Mononuclear cell (primary cell): ENCODE measurements at regions not wholly inside any gene's neighbourhood (a gene's known extent, or its start where the extent isn't known, plus 50 kb on each side); places are given as distances from the start of the nearest gene placed in this dataset.

Experiments
- H3K27me3 ChIP-seq: 2 replicates; pipeline ENCODE4 v1.6.0; 2011; ENCODE audit warnings: low read length, control low read depth; ENCODE audit not compliant: insufficient read depth
- H3K4me1 ChIP-seq: 2 replicates; pipeline ENCODE4 v1.5.1; 2011; ENCODE audit warnings: mild to moderate bottlenecking, low read length, control low read depth; ENCODE audit not compliant: insufficient read depth
- H3K4me3 ChIP-seq: 2 replicates; pipeline ENCODE4 v1.5.1; 2011; ENCODE audit warnings: mild to moderate bottlenecking, low read length, moderate library complexity
- H3K9me3 ChIP-seq: 2 replicates; pipeline ENCODE4 v1.5.1; 2011; ENCODE audit warnings: low read depth, mild to moderate bottlenecking, control low read depth, low read length

DNA sequence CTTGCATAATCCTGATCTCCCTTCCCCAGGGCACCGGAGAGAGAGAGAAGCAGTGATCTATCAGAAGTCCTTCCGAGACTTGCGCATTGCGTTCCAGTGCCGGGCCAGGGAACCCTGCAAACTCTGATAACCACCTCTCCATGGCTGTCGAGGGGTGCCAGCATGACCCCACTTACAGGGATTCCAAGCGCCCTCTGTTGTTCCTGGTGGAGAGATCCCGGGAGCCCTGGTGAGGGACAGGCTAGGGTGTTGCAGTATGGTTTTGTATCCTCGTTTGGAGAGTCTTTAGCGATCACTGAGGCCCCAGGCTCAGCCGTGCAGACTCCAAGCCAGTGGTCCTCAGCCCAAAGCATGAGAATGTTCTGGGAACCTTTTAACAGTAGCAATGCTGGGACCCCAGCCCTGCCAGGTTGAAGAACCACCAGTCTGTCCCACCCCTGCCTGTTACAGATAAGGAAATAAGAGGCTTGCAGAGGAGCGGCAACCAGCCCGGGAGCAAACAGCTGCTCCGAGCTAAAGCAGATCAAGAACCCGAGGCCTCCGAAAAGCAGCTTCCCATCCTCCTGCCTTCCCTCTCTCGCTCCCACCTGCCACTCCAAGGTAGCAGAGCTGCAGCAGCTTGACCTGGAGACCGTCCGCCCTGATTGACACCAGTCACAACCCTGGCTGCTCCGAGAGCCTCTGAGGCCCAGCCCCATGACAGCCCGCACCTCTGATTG is 150.3 kb upstream of the RPL38 start:
- no peak overlapping the region for H3K4me3 ChIP-seq
- no peaks in the 10 kb centered on the region for H3K4me1 ChIP-seq
- H3K27me3 ChIP-seq: no peaks in the 10 kb centered on the region
- no peaks in the 10 kb centered on the region for H3K9me3 ChIP-seq

DNA sequence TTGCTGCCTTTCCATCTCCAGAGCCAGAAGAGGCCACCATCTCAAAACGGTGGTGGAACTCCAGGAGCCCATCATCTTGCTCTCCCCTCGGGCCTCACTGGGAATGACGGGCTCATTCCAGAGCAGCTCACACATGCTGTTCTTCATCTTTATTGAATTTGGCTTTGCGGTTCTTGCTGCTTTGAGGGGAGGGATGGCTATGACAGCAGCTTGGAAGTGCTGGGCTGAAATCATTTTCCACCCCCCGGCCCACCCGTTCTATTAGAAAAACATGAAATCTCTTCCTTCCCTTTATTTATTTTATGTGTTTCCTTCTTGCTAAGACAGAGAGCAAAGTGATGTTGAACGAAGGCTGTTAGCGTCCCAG is 149.8 kb upstream of the RPL38 start:
- H3K4me1 ChIP-seq: no peaks in the 10 kb centered on the region
- H3K9me3 ChIP-seq: no peaks in the 10 kb centered on the region
- H3K27me3 ChIP-seq: no peaks in the 10 kb centered on the region
- H3K4me3 ChIP-seq: no peak overlapping the region

DNA sequence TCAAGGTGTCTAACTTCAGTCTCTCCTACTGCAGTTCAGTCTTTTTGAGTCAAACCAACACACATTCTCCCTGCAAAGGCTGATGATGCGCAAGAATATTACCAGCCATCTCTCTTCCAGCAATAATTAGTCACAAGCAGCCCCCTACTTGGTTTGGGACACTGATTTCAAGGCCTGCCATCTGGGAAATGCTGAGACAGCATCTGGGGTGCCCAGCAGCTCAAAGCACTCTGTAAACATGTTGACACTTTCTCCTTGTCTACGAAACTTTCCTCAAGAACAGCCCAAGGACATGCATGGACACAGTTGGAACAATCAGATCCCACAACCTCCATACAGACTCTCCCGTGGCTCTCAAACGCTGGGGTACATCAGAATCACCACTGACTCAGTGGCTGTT is 149.2 kb upstream of the RPL38 start:
- Histone ChIP-seq H3K4me3 (no peak overlapping the region), H3K4me1 (no peaks in the 10 kb centered on the region), H3K27me3 (no peaks in the 10 kb centered on the region)

DNA sequence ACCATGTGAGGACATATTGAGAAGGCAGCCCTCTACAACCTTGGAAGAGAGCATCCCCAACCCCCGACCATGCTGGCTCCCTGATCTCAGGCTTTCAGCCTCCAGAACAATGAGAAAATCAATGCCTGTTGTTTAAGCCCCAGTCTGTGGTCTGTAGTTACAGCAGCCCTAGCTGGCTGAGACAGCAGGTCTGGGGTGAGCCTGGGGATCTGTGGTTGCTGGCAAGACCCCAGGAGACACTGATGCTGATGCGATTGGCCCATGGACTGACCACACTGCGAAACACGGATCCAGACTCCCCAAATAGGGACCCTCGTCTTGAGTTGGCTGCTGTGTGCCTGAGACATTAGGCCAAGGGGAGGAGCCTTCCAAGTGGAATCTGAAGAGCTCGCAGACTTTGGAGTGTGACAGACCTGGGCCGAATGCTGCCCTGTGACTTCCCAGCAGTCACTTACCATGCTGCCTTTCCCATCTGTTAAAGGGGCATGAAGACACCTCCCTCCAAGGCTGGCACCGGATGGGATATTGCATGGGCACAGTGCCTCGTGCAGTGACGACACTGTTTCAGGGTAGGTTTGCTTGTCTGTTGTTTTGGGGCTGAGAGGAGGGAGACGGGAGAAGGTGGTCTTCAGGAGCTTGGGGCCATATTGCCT is 147.8 kb upstream of the RPL38 start:
- Histone ChIP-seq H3K9me3 (no peaks in the 10 kb centered on the region), H3K27me3 (no peaks in the 10 kb centered on the region), H3K4me3 (no peak overlapping the region), H3K4me1 (no peaks in the 10 kb centered on the region)

More for the DNA sequence above, 149.2 kb upstream of the RPL38 start:
- H3K9me3 ChIP-seq: no peaks in the 10 kb centered on the region

DNA sequence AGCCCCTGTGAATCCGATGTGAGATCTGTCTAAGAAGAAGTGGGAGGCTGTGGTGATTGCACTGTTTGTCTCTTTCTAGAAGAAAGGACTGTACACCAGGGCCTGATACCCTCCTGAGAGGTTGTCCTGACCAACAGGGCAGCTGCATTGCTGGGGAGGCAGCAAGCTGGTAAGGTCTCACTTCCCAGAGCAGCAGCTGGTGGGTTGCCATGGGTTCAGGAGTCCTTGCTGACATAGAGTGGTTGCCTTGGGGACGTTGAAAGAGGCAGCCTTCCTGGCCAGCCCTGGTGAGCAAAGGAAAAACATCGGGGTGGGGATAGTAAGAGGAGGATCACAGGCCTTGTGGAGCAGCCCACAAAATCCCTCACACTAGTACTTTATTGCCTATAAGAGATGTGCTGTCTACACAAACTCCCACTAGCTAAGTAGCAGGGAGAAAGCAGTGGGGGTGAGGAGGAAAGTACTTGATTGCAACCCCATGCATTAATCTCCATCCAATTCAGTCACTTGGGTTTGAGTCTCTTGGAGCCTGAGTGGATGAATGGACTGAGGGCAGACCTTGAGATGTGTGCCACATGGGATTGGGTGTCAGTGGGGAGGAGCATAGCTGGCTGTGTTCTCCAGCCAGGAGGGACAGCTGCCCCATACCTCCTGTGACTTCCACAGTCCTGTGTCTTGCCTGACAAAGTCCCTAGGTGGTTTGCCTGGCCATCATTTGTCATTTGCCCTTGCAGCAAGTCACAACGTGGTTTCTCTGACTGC is 143.8 kb upstream of the RPL38 start:
- no peak overlapping the region for H3K4me3 ChIP-seq
- H3K27me3 ChIP-seq: no peaks in the 10 kb centered on the region
- H3K9me3 ChIP-seq: no peaks in the 10 kb centered on the region
- no peaks in the 10 kb centered on the region for H3K4me1 ChIP-seq

DNA sequence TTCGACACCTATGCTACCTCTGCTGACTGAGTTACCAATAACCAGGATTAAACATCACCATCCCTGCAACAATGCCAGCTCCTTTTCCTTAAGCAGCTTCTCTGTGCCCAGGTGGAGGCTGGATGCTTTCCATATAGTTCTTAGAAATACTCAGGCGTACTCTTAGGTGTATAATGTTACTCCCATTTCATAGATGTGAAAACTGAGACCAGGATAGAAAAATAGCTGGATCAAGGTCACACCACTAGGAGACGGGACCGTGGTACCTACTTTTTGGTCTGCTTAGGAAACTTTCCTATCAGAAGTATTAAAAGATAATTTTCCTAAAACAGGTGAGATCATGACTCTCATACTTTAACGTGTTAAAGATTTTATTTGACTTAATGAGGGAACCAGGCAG is 141.7 kb upstream of the RPL38 start:
- Histone ChIP-seq H3K9me3 (no peaks in the 10 kb centered on the region), H3K4me1 (no peaks in the 10 kb centered on the region), H3K4me3 (no peak overlapping the region), H3K27me3 (no peaks in the 10 kb centered on the region)

DNA sequence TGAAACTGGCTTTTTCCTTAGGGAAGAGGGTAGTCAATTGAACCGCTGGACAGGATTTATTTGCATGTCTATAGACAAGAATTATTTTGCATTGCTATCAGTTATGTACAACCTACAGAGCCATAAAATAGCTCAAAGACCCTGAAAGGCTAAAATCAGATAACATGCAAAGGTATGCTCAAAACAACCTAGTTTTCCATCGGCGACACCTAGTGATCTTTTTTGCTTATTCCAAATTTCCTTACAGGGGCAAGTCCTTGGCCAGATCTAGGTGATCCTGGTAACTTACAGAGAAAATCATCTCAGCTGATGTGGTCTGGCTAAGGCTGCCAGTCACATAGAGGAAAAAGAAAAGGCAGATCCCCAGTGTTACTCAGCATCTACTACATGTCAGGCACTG is 141.2 kb upstream of the RPL38 start:
- no peak overlapping the region for H3K4me3 ChIP-seq
- H3K27me3 ChIP-seq: no peaks in the 10 kb centered on the region
- no peaks in the 10 kb centered on the region for H3K9me3 ChIP-seq
- no peaks in the 10 kb centered on the region for H3K4me1 ChIP-seq

DNA sequence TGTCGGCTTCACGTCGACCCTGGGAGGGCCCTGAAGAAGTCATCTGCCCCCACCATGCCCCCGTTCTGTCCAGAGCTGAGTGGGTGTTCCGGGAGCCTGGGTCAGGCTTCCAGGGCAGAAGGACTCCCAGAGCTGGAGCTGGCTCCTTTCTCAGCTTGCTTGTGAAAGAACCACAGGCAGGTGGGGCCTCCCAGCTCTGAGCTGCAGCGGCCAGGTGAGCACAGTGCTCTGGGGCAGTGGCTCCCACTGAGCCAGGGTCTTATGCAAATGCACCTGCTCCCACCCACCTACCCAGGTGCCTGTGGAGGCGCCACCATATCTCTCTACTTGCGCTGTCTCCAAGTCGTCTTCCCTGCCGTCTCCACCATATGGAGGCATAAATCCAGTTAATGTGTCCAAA is 140.0 kb upstream of the RPL38 start:
- Histone ChIP-seq H3K4me1 (no peaks in the 10 kb centered on the region), H3K9me3 (no peaks in the 10 kb centered on the region), H3K27me3 (no peaks in the 10 kb centered on the region), H3K4me3 (no peak overlapping the region)

DNA sequence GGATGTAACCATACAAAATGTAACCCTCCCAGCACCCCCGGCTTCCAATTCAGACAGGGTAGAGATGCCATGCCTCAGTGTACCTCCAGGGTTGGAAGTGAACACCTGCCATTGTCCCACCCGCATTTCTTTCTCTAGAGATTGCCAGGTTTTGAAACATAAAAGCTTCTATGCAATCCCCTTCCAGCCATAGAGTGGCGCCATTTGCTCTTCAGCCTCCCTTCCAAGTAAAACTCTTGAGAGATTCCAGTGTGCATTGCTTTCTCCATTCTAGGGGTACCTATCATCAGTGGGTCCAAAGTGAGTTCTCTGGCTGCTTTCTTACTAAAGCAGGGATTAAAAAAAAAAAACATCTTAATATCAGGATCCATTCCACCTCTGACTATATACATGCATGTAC is 133.1 kb upstream of the RPL38 start:
- Histone ChIP-seq H3K4me3 (no peak overlapping the region), H3K9me3 (no peaks in the 10 kb centered on the region)

DNA sequence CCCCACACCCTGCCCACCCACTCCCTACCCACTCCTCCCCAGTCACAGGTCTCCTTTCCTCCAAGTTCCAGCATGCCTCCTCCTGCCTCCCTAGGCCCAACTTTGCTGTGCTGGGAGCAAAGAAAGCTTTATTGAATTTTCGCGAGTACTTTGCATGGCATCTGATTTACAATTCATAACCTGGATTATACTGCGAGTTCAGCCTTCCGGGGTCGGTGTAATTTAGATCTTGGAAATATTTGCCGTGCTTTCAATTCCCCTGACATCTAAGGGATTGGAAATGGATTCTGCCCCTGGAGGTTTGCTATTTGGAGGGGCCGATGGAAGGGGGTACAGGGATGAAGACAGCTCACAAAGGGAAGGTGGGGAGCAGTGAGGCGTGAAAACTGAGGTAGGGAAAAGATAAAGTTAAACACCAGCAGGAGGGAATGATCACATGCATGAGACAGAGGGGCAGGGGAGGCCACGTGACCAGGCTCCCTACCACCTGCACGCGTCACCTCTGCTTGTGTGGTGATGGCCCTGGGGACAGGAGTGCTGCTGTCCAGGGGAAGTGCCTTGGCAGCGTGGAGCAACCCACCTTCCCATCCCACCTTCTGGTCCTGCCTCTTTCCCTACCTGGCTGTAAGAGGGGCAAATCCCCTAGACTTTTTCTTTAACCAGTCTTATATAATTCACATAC is 132.3 kb upstream of the RPL38 start:
- H3K4me1 ChIP-seq: no peaks in the 10 kb centered on the region
- H3K4me3 ChIP-seq: no peak overlapping the region

More for the DNA sequence above, 133.1 kb upstream of the RPL38 start:
- Histone ChIP-seq H3K4me1 (no peaks in the 10 kb centered on the region), H3K27me3 (no peaks in the 10 kb centered on the region)

DNA sequence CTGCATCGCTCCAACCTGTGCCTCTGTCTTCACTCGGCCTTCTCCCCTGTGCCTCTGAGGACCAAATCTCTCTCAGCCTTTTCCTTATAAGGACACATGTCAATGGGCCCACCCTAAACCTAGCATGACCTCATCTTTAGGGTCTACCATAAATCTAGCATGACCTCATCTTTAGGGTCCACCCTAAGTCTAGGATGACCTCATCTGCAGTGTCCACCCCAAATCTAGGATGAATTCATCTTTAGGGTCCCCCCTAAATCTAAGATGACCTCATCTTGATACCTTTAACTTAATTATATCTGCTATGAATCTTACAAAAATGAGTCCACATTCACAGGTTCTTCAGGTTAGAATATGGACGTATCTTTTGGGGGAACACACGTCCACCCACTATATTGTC is 131.1 kb upstream of the RPL38 start:
- H3K4me1 ChIP-seq: no peaks in the 10 kb centered on the region
- no peaks in the 10 kb centered on the region for H3K27me3 ChIP-seq
- H3K4me3 ChIP-seq: no peak overlapping the region
- H3K9me3 ChIP-seq: no peaks in the 10 kb centered on the region

More for the DNA sequence above, 132.3 kb upstream of the RPL38 start:
- H3K9me3 ChIP-seq: no peaks in the 10 kb centered on the region
- no peaks in the 10 kb centered on the region for H3K27me3 ChIP-seq

DNA sequence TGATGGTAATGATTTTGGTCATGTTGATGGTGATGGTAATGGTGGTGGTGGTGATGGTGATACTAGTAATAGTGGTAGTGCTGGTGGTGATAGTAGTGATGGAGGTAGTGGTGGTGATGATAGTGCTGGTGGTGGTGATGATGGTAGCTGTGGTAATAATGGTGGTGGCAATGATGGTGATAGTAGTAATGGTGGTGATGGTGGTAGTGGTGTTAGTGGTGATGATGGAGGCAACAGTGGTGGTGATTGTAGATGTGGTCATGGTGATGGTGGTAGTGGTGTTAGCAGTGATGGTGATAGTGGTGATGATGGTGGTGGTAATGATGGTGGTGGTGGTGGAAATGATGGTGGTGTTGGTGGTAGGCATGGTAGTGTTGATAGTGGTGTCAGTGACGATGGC is 127.0 kb upstream of the RPL38 start:
- Histone ChIP-seq H3K27me3 (no peaks in the 10 kb centered on the region), H3K4me3 (no peak overlapping the region), H3K4me1 (no peaks in the 10 kb centered on the region), H3K9me3 (no peaks in the 10 kb centered on the region)

DNA sequence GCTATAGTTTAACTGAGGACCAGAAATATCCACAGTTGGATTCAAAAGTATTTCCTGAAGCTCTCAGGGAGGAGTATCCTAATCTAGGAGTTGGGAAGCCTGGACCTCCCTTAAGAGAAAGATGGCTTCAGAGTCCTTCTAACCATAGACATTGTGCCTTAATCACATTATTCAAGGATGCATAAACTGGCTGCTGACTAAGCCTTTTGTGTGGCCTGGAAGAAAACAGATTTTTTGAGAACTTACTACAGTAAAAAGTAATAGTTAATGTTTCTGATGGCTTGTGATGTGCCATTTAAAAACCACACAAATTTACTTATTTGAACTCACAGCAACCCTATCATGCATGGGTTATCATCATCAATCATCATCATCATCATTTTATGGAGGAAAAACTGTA is 126.2 kb upstream of the RPL38 start:
- Histone ChIP-seq H3K4me1 (no peaks in the 10 kb centered on the region), H3K9me3 (no peaks in the 10 kb centered on the region), H3K27me3 (no peaks in the 10 kb centered on the region), H3K4me3 (no peak overlapping the region)

DNA sequence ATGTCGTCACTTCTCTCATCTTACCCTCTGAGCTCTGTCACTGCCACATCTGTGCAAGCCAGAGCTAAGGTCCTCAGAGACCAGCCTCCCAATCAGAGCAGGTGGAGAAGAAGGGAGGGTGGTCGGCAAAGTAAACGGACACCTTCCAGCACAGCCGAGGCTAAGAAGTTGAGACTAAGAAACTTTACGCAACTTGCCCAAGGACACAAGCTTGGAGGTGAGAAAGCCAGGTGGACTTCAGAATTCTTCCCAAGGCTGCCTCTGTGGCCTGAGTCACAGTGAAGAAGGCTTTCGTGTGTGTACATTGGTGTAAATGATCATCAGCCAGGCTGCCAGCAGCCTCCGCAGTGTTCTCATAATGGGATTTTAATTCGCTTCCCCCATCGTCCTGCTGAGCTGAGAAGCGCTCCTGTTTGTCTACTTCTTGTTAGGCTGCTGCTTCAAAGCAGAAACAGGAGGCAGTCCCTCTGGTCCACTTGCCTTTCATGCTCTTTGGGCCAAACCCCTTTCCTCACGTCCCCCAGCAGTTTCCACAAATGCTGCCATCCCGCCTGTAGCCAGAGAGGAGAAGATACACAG is 125.0 kb upstream of the RPL38 start:
- no peaks in the 10 kb centered on the region for H3K27me3 ChIP-seq
- no peaks in the 10 kb centered on the region for H3K4me1 ChIP-seq
- no peaks in the 10 kb centered on the region for H3K9me3 ChIP-seq
- no peak overlapping the region for H3K4me3 ChIP-seq
